NCI-H187 (cell line): ENCODE measurements at regions not wholly inside any gene's neighbourhood (a gene's known extent, or its start where the extent isn't known, plus 50 kb on each side); places are given as distances from the start of the nearest gene placed in this dataset.
"Not testable (repeated sequence)": the region's sequence is repeated elsewhere in the genome, so short reads cannot be mapped to it uniquely, and the experiment has no call there.

Experiments
- DNase-seq, 2 experiments: peaks; one replicate each; lab custom pipeline; 2025; lab: John Stamatoyannopoulos, UW

DNA sequence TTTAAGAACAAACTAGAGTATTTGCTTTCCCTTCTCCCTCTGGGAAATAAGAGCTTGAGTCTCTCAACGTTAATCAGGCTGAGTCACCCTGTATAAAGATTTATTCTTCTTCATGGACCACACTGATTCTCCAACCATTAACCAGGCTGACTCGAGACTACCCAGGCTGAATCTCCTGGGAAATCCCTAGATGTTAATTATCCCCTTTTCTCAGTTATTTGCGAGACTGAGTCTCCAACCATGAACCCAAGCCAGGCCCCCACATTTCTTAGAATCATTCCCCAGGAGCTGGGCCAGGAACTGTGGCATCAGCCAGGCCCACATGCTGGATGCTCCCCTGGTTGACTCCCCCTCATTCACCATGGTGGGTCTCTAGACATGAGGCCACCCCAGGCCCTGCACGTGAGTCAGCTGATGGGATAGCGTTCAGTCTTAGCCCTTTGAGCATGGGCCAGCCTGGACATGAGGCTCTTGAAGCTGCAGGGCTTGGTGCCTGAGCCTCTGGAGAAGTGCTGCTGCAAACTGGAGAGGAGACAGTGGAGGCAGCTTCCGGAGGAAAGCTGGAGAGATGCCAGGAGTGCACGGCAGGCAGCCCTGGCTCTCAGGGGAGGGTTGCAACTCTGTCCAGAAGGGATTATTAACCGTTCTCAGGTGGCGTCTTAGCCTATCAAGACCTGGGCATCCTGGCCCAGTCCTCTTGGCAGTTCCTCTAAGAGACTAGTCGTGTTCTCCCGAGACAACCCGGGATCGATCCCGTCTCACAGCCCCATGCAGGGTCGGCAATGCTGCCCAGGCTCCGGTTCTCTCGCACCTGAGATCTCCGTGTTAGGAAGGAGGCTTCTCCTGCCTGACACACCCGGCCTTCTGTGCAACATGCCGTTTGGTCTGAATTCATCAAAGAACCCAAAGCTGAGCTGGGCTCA, 296.6 kb downstream of the ADGRD1 start:
- no peak for DNase-seq

GRCh38 chr12:131250951-131251315, 297.2 kb downstream of the ADGRD1 start:
- DNase-seq, result no peak

DNA sequence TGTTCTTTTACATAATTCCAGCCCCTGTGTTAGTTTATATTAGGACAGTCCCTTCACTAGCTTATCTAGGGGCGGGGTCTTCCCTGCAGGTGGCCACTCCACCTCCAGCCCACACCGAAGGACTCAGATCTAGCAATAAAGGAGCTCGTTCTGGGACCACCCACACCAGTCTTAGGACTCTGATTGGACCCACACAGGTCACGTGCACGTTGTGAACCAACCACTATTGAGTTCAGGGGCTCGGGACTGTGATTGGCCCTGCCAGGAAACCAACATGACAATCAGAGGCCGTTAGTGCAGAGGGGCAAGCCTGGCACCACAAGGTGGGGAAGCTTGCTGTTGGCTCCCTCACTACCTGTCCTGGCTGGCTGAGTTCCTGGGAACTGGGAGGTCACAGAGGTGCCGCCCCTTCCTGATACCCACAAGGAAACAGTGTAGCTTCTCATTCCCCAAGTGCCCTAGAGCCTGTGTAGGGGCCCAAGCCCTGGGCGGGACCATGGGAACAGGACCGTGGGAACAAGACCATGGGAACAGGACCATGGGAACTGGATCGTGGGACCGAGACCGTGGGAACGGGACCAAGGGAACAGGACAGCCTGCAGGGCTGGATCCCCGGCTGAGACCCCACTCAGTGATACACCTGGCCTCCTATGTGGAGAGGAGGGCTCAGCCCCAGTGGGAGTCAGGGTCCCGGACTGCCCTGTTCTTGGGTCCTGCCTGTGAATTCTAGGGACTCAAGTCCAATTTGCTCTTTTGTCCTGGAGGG, 297.8 kb downstream of the ADGRD1 start:
- no peak for DNase-seq

DNA sequence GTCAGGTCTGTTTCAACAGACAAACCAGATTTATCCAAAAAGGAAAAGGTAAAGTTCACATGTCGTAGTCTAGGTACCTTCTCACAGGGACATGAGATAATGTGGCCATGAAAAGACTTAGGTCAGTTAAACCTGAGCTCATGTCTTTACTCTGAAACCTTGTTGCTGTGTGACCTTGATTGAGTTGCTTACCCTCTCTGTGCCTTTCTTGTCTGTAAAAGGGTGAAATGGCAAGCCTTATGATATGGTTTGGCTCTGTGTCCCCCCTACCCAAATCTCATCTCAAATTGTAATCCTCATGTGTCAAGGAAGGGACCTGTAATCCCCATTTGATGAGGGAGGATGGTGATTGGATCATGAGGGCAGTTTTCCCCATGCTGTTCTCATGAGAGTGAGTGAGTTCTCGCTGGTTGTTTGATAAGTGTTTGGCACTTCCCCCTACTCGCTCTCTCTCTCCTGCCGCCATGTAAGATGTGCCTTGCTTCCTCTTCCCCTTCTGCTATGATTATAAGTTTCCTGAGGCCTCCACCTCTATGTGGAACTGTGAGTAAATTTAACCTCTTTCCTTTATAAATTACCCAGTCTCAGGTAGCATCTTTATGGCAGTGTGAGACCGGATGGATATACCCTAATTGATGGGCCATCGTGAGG, 299.8 kb downstream of the ADGRD1 start:
- no peak for DNase-seq

DNA sequence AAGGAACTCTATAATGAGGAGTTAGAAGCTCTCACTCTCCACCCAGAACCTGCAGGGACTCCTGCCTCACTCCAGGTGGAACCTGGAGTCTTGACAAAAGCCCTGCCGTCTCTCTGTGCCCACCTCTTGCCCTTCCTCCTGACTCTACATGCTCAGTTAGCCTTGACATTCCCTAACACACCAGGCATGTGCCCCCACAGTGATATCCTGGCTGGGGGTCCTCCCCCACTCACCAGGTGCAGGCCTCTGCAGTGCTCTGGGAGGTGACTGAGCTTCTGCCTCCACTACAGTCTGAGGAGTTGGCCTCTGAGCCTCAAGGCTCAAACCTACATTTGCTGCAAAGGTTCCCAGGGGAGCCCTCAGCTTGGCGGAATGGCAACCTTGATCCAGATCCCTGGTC, 300.7 kb downstream of the ADGRD1 start:
- no peak for DNase-seq

DNA sequence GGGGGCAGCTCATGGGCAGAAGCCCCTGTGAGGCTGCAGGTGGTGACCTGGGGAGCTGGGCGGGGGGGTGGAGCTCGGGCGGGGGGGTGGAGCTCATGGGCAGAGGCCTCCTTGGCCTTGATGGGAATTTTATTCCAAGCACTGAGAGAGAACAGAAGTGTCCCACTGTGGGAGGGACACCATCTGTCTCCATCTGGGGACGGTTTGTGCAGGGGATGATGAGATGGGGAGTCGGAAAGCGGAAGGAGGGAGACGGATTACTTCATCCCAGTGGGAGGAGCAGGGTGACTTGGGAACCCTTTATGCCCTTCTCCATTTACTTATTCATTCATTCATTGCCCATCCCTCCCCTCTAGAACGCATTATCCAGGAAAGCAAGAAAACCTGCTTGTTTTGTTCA, 304.7 kb downstream of the ADGRD1 start:
- DNase-seq, result no peak

DNA sequence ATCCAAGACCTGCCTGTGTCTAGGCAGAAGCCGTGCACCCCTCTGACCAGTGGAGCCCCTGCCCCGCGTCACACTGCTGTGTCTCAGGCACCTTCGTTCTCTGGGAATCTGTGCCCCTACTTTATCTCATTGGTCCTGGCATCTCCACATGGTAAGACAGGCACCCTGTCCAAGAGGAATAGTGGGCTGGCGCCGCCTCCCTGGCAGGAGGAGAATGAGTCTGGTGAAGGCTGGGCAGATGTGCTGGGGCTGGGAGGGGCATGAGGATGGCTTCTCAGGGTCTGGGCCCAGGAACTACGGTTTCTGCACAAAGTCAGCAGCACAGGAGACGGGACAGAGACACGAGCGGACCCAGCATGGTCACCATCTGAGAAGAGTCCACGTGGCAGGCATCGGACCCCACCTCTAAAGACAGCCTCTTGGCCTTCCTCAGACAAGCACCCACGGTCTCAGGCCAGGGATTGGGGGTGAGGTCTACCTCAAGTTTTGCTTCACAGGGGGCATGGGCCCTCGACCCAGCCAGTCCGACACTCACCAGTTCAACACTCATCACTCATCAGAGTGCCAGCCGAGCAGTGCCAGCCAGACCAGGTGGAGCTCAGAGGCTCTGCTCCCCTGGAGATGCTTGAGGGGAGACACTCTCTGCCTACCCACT, 306.7 kb downstream of the ADGRD1 start:
- DNase-seq, result no peak

GRCh38 chr12:131260954-131261353, 307.2 kb downstream of the ADGRD1 start:
- DNase-seq, result no peak

DNA sequence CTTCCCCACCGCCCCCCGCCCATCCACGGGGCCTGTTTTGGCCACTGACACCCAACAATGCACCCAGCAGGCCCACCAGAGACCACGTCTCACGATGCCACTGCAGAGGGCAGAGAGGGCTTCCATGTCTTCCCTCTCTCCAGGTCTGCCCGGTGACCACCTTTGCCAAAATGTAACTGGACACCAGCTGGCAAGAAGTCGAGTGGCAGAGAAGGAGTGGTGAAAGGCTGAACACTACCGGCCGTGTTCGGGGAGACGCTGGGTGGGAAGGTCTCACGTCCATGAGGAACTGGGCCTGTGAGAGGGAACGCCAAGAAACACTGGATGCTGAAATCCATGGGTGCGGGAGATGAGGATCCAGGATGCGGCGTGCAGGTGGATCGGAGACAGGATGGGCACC, 308.2 kb downstream of the ADGRD1 start:
- no peak for DNase-seq

DNA sequence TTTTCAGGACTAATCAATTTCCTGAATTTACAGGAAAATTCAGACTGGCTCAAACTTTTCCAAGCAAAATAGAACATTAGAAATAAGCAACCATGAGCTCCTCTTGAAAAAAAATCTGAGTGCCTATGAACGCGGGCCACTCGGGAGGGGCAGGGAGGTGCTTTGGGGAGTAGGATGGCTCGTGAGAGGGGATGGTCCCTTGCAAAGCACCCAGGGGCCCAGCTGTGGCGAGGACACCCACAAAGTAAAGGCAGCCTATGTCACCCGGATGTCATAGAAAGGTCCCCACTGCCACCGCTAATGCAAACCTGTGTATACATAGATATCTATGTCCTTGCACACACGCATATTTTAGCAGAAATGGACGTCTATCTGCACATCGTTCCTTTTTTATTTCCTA, 309.9 kb downstream of the ADGRD1 start:
- DNase-seq, result no peak

- DNase-seq, result no peak
Observed at GRCh38 chr12:131264635-131265034, 310.9 kb downstream of the ADGRD1 start.

GRCh38 chr12:131266591-131267467, 313.1 kb downstream of the ADGRD1 start:
- DNase-seq, result no peak

DNA sequence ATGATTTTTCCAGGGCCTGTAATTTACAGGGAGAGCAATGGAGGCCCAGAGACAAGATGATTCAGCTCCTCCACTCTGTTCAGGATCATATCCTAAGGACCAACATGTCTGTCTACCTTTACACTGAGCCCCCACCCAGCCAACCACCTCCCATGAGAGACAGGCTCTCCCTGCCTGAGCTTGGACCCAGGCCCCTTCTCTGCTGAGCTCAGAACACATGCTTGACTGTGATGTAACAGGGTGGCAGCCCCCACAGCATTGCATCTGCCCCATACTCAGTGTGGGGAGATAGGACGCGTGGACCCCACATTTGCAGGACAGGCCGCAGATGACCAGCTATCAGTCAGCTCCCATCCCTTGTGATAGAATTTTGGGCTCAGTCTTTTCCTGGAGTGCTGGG, 313.9 kb downstream of the ADGRD1 start:
- DNase-seq, result no peak

GRCh38 chr12:131268123-131268522, 314.4 kb downstream of the ADGRD1 start:
- not testable (repeated sequence) for DNase-seq

GRCh38 chr12:131268571-131268970, 314.9 kb downstream of the ADGRD1 start:
- not testable (repeated sequence) for DNase-seq

GRCh38 chr12:131269551-131269950, 315.8 kb downstream of the ADGRD1 start:
- no peak for DNase-seq

DNA sequence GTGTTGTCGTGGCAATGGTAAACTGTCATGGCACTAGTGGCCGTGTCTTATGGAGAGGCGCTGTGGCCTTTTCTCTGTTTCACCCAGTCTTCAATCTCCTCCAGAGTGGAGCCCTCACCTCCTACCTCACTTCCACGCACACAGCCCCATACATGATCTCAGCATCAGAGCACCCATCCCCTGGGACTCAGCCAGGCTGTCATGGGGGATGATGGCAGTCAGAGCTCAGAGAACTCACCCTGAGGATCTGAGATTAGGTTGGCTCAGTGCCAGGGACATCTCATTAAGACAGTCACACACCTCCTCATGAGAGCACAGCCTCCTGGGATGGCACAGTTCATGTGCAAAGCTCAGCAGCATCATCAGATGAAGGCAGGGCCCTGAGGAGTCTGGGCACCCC, 316.3 kb downstream of the ADGRD1 start:
- DNase-seq, result not testable (repeated sequence)

GRCh38 chr12:131271724-131272123, 318.0 kb downstream of the ADGRD1 start:
- no peak for DNase-seq

GRCh38 chr12:131272283-131272814, 318.6 kb downstream of the ADGRD1 start:
- DNase-seq, result not testable (repeated sequence)

- DNase-seq, result no peak
Observed at GRCh38 chr12:131273291-131273845, 319.7 kb downstream of the ADGRD1 start.

- DNase-seq, result no peak
Observed at GRCh38 chr12:131274061-131274460, 320.4 kb downstream of the ADGRD1 start.
